SIG-M5 treated with dmso at 0.1 percent for 504 hours (cell line): ENCODE measurements at regions not wholly inside any gene's neighbourhood (a gene's known extent, or its start where the extent isn't known, plus 50 kb on each side); places are given as distances from the start of the nearest gene placed in this dataset.

ENCODE experiments used
- DNase-seq: peaks from one replicate; lab custom pipeline; 2025; ENCODE audit not compliant: unreplicated experiment; lab: John Stamatoyannopoulos, UW

DNA sequence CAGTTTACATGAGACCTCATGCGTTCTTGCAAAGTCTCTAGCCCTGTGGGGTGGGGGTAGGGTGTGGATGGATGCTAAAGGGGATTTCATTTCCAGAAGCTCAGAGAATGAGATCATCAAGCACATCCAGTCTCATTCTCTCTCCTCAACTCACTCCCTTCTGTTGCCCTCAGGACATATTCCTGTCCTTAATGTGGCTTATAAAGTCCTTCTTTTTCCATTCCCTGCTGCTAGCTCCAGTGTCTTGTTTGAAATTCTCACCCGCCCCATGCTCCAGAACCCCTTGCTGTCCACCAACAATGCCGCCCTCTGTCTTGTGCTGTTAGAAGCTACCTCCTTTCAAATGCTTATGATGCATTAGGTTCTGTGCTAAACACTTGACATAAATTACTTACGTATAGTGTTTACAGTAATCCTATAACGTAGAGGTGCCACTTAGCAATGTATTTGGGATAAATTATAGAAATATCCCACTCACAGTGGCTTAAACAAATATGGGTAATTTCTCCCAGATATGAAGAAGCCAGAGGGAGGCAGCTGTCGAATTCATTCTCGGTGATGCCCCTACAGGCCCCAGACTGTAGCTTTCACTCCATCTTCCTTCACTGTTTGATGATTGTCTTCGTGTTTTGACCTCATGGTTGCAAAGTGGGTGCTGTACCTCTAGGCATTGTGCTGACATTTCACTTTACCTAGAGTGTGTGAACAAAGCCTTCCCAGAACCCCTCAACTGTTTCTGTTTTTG lies 273.1 kb upstream of the TBL1XR1 start:
- no peak for DNase-seq

DNA sequence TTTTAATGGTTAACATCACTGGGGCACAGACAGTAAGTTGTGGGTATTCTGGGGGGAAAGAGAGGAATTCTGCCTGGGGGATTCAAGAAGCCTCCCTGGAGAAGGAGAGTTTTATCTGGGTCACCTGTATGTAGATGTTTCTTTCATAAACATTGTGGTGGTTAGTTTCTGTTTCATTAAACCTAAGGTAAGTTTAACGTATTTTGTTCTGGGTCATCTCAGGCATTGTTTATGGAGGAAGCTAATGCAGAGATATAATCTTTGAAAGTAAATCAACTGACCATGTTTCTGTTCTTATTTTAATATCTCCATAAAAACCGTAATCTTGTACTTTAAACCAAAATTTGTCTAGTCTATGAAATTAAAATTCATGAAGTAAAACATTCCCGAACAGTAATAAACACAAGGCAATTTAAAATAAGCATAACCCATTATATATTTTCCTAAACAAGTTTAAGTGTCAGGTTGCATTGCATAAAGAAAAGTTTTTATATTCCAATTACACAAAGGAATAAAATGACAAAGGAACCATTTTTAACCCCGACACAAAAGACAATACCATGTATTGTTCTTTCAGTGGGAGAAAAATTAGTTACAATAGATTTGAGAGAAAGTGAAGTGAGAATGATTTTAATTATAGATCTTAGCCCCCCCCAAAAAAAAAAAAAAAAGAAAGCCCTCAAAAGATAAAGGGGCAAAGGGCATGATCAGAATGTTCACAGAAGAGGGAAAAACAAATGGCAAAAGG lies 274.6 kb upstream of the TBL1XR1 start:
- no peak for DNase-seq

- no peak for DNase-seq
These were observed 275.9 kb upstream of the TBL1XR1 start for GRCh38 chr3:177473184-177473583.

GRCh38 chr3:177473903-177474302 lies 276.6 kb upstream of the TBL1XR1 start:
- DNase-seq: no peak

DNA sequence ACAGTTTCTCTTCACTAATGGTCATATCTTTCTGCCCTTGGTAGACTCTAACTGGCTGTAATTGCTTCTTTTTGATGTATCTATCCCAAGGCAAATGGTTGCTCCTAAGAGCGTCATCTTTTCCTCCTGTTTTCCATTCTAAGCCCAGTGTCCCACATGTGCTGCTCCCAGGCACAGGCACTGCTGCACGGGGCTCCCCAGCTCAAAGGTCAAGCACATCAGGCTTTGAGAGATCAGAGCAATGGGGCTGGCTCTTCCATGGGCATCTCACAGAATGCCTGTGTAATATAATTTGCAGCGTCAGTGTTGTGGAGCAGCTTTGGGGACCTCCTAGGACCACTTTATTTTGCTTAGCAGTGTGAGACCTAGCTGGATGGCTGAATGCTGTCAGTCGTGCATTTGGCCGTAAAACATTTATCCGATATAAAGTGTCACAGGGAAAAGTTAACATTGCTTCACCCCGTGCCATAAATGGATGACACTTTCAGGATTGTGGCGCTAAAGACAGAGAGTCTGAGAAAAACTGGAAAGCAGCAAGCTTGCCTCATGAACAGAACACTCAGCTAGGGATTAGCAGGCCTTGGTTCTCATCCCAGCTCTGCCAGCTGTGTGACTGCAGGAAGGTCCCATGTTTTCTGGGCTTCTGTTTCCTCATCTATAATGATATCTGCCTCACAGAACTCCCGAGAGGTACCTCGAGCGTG lies 277.5 kb upstream of the TBL1XR1 start:
- no peak for DNase-seq

GRCh38 chr3:177475356-177475665 lies 278.0 kb upstream of the TBL1XR1 start:
- no peak for DNase-seq

DNA sequence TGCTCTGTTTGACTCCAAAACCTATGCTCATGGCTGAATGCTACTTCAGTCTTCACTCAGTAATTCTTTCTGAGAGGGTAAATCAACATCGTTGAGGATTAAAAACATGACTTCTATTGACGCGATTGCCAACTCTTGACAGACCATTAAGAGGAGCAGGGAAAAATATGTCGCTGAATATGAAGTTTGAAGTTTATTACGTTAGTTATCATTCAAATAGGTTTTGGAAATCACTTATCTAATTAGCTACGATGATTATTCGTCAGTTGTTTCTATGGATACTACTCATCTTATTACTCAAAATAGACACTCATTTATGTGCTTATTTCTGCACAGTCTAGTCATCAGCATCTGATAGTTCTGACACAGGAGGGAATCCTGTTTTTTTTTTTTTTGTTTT lies 279.2 kb upstream of the TBL1XR1 start:
- no peak for DNase-seq

GRCh38 chr3:177476921-177477435 lies 279.7 kb upstream of the TBL1XR1 start:
- no peak for DNase-seq

DNA sequence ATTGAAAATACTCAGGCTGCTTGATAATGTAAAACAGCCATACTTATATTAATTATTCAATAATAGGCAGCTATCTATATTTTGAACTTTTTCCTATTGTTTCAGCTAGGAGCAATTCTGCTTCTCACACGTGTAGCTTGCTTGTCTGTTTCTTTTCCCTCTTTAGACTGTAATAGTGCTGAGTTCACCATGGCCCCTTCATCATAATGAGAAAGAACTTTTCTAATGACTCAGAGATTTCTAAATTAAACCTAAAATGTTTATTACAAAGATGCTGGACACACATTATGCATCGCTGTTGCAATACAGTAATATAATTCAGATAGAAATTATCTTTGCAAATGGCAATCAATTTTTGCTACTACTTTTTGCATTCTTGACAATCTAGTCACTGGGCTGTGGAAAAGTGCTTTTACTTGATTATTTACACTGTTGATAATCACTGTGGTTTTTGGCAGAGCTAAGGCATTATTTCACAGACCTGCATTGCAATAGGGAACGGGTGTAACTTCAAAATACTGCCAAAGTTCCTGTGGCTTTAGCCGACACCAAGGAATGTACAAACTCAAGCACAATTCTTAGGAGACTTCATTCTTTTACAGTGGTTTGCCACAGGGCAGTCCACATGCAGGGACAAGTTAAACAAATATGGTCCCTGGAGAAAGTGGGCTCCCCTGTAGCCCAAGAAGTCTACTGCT lies 281.0 kb upstream of the TBL1XR1 start:
- peak; percentile 43 for DNase-seq

- no peak for DNase-seq
These were observed 282.3 kb upstream of the TBL1XR1 start for GRCh38 chr3:177479630-177480029.

DNA sequence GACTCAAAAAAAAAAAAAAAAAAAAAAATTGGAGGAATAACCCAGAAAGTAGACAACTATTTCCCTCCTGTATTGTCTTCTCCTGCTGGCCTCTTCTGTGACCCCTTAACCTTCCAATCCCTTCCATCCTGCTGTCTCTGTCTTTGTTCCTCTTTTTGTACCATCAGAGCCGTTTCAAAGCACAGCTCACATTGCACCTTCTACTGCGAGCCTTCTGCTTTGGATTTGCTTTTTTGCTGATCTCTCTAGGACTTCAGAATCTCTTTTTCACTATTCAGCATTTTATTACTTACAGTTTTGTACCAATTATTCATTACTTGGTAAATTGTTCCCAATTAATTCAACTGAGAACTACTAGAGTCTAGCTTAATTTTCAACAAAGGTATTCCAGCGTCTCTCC lies 284.0 kb upstream of the TBL1XR1 start:
- DNase-seq: peak; percentile 62

DNA sequence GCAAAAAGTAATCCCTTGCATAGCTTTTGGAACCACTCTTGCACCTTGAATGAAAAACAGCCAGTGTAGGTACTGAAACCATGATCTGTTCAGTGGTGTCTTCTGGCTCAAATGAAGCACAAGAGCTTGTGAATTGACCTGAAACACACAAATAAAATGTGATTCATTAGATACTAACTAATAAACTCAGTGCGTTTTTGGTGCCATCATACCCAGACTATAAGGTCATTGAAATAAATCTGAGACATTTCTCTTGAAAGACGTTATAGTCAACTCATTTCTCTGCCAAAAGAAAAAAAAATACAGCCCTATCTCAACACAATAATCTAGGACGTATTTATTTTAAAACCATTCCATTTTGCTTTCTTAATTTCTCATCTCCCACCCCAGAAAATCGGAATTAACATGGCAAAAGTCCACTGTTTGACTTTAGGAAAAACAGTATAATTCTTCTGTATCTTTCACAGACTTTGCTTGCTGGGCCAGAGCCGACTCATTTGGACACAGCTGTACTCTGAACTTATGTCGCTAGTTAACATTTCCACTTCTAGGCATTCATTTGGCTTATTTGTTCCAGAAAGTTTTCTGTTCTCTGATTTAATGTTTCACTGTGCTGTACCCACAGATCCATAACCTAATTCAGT lies 284.9 kb upstream of the TBL1XR1 start:
- DNase-seq: no peak

- no peak for DNase-seq
These were observed 286.1 kb upstream of the TBL1XR1 start for GRCh38 chr3:177483182-177483967.

GRCh38 chr3:177484206-177484605 lies 286.9 kb upstream of the TBL1XR1 start:
- no peak for DNase-seq

DNA sequence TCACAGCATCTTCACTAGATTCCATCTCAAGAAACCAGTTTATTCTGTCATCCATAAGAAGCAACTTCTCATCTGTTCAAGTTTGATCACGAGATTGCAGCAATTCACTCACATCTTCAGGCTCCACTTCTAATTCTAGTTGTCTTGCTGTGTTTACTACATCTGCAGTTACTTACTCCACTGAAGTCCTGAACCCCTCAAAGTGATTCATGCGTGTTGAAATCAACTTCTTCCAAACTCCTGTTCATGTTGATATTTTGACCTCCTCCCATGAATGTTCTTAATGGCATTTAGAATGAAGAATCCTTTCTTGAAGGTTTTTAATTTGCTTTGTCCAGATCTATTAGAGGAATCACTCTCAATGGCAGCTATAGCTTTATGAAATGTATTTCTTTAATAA lies 287.6 kb upstream of the TBL1XR1 start:
- no peak for DNase-seq

- no peak for DNase-seq
These were observed 290.4 kb upstream of the TBL1XR1 start for GRCh38 chr3:177487635-177488186.

DNA sequence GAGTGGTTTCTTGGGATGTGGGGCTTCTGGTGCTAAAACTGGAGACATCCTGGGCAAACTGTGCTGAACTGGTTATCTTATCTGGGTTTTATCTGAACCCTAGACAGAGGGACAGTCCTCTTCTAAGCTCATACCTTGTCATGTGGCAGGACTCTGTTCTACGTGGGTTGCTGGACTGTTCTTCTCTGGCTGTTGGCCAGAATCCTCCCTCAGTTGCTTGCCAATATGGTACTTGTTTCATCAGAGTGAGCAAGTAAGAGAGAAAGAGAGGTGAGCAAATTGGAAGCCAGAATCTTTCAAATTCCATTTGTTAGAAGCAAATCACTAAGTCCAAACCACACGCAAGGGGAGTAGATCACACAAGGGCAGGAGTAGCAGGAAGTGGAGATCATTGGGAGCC lies 291.5 kb upstream of the TBL1XR1 start:
- no peak for DNase-seq

- DNase-seq: no peak
These were observed 293.3 kb upstream of the TBL1XR1 start for GRCh38 chr3:177490626-177491025.

DNA sequence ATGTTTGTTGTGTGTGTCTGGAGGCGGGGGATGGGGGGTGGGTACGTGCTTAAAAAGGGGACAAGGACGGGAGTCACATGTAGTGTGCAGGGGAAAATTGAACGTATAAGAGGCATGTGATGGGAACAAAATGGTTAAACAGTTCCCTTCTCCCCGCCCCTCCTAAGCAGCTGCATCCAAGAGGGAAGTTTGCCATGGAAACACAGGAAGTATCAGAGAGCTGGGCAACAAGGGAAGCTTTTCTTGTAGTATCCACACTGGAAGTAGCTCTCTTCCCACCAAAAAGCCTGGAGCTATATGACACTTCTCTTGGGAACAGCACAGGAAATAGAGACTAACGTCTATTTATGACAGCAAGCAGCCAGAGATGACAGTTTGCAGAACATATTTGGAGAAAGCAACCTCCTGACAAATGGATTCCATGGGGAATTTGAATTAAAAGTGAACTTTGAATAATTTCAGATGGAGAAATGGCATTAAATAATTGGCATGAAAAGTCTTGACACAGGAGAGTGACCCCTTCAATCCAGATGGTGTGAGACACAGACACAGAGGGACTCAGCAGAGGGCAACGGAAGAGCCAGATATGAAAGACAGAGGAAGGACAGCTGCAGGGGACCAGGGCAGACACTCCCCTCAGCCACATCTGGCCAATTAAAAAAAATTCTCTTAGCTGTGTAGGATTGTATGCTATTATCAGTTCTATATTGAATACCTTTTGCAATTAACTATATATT lies 294.2 kb upstream of the TBL1XR1 start:
- no peak for DNase-seq
